Thyroid gland (tissue), 4 donors: ENCODE measurements at regions not wholly inside any gene's neighbourhood (a gene's known extent, or its start where the extent isn't known, plus 50 kb on each side); places are given as distances from the start of the nearest gene placed in this dataset.

ENCODE experiments used
- POLR2A ChIP-seq, 2 donors: fragments of 450-650 bp; IDR thresholded peaks; one replicate each; pipeline ENCODE4 v1.6.1; 2017; ENCODE audit warnings: antibody characterized with exemption in 2 of 2, mild to moderate bottlenecking in 2 of 2, moderate library complexity in 1 of 2
- TF ChIP-seq, protein P1 (sequence below), 6 experiments: fragments of 200-600 bp in 3 of 6; fragments of 450-650 bp in 3 of 6; sonication (generic) in 3 of 6; IDR thresholded peaks; one replicate each; pipeline ENCODE4 v1.5.1; 2016 to 2019; ENCODE audit warnings: antibody characterized with exemption in 6 of 6, mild to moderate bottlenecking in 2 of 6, inconsistent platforms in 1 of 6, moderate library complexity in 1 of 6

DNA sequence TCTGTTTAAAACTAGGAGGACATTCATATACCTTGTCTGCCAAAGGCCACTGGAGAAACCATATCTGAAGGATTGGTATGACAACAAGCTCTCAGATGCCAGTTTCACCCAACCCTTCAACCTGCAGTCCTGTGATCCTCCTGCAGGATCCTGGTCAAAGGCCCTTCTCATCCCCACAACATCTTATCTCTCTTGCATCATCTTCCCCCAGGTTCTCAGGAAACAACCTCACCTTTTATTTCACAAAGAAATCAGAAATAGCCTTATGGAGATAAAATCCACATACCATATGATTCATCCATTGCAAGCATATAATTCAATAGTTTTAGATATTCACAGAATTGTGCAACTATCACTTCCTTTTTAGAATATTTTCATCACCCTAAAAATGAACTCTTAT lies 104.0 kb upstream of the DSCAM start:
- TF ChIP-seq, protein P1, sequence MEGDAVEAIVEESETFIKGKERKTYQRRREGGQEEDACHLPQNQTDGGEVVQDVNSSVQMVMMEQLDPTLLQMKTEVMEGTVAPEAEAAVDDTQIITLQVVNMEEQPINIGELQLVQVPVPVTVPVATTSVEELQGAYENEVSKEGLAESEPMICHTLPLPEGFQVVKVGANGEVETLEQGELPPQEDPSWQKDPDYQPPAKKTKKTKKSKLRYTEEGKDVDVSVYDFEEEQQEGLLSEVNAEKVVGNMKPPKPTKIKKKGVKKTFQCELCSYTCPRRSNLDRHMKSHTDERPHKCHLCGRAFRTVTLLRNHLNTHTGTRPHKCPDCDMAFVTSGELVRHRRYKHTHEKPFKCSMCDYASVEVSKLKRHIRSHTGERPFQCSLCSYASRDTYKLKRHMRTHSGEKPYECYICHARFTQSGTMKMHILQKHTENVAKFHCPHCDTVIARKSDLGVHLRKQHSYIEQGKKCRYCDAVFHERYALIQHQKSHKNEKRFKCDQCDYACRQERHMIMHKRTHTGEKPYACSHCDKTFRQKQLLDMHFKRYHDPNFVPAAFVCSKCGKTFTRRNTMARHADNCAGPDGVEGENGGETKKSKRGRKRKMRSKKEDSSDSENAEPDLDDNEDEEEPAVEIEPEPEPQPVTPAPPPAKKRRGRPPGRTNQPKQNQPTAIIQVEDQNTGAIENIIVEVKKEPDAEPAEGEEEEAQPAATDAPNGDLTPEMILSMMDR (IDR thresholded peaks at IDR 0.05): no peak
- no peak for TF ChIP-seq POLR2A (IDR thresholded peaks at IDR 0.05)
